H9 (cell line): ENCODE measurements at regions not wholly inside any gene's neighbourhood (a gene's known extent, or its start where the extent isn't known, plus 50 kb on each side); places are given as distances from the start of the nearest gene placed in this dataset.

Experiments
- DNase-seq: peaks from one replicate; pipeline ENCODE4 v3.0.0-alpha.2; 2017
- H2AFZ ChIP-seq: one replicate; pipeline ENCODE4 v1.6.1; 2013; ENCODE audit warnings: mild to moderate bottlenecking, low read length, control low read depth, moderate library complexity
- H2AK5ac ChIP-seq: 2 replicates; pipeline ENCODE4 v1.6.1; 2013; ENCODE audit warnings: low read length, control low read depth, mixed read lengths; ENCODE audit not compliant: insufficient read length
- H2BK120ac ChIP-seq: one replicate; pipeline ENCODE4 v1.6.1; 2013; ENCODE audit warnings: low read depth, mild to moderate bottlenecking, low read length, control low read depth, inconsistent platforms; ENCODE audit not compliant: poor library complexity, severe bottlenecking
- H2BK12ac ChIP-seq: 2 replicates; pipeline ENCODE4 v1.6.1; 2013; ENCODE audit warnings: low read length, control low read depth, mixed read lengths, low read depth; ENCODE audit not compliant: insufficient read length
- H2BK15ac ChIP-seq: 2 replicates; pipeline ENCODE4 v1.6.1; 2013; ENCODE audit warnings: low read depth, low read length, control low read depth
- H2BK20ac ChIP-seq: one replicate; pipeline ENCODE4 v1.6.1; 2013; ENCODE audit warnings: low read depth, mild to moderate bottlenecking, low read length, control low read depth, inconsistent platforms; ENCODE audit not compliant: poor library complexity, severe bottlenecking
- H2BK5ac ChIP-seq: 2 replicates; pipeline ENCODE4 v1.6.1; 2013; ENCODE audit warnings: low read length, control low read depth, mixed read lengths; ENCODE audit not compliant: insufficient read length
- H3K14ac ChIP-seq: 2 replicates; pipeline ENCODE4 v1.6.1; 2013; ENCODE audit warnings: low read length, control low read depth; ENCODE audit not compliant: insufficient read depth
- H3K18ac ChIP-seq: 2 replicates; pipeline ENCODE4 v1.6.1; 2013; ENCODE audit warnings: low read depth, mild to moderate bottlenecking, mixed read lengths, low read length, control low read depth; ENCODE audit not compliant: insufficient read length
- H3K23ac ChIP-seq: 2 replicates; pipeline ENCODE4 v1.6.1; 2013; ENCODE audit warnings: low read length, control low read depth, mixed read lengths, low read depth; ENCODE audit not compliant: insufficient read length
- H3K23me2 ChIP-seq: 2 replicates; pipeline ENCODE4 v1.6.1; 2013; ENCODE audit warnings: low read depth, mild to moderate bottlenecking, mixed read lengths, low read length, control low read depth; ENCODE audit not compliant: insufficient read length, poor library complexity, severe bottlenecking
- H3K27ac ChIP-seq: 2 replicates; pipeline ENCODE4 v1.5.1; 2013; ENCODE audit warnings: low read length, control low read depth, mixed read lengths, low read depth; ENCODE audit not compliant: insufficient read length
- H3K27me3 ChIP-seq: 2 replicates; pipeline ENCODE4 v1.6.1; 2013; ENCODE audit warnings: low read length, control low read depth, inconsistent platforms; ENCODE audit not compliant: insufficient read depth
- H3K4ac ChIP-seq: 2 replicates; pipeline ENCODE4 v1.6.1; 2013; ENCODE audit warnings: low read depth, mild to moderate bottlenecking, control low read depth, inconsistent platforms, low read length, moderate library complexity
- H3K4me1 ChIP-seq: 2 replicates; pipeline ENCODE4 v1.6.1; 2013; ENCODE audit warnings: low read length, control low read depth, inconsistent platforms; ENCODE audit not compliant: insufficient read depth
- H3K4me2 ChIP-seq: 2 replicates; pipeline ENCODE4 v1.6.1; 2013; ENCODE audit warnings: low read length, control low read depth, mixed read lengths; ENCODE audit not compliant: insufficient read length, insufficient read depth
- H3K56ac ChIP-seq: 2 replicates; pipeline ENCODE4 v1.6.1; 2013; ENCODE audit warnings: low read depth, mild to moderate bottlenecking, mixed read lengths, low read length, control low read depth; ENCODE audit not compliant: insufficient read length
- H3K79me1 ChIP-seq: 2 replicates; pipeline ENCODE4 v1.6.1; 2013; ENCODE audit warnings: low read depth, mild to moderate bottlenecking, moderate library complexity, low read length, control low read depth, inconsistent platforms; ENCODE audit not compliant: insufficient read depth, poor library complexity, severe bottlenecking
- H3K79me2 ChIP-seq: 2 replicates; pipeline ENCODE4 v1.6.1; 2013; ENCODE audit warnings: low read length, control low read depth, inconsistent platforms; ENCODE audit not compliant: insufficient read depth
- H3K9ac ChIP-seq: 2 replicates; pipeline ENCODE4 v1.6.1; 2013; ENCODE audit warnings: low read length, control low read depth, mixed read lengths; ENCODE audit not compliant: insufficient read length; ENCODE audit errors: extremely low read depth
- H3K9me3 ChIP-seq: one replicate; pipeline ENCODE4 v1.6.1; 2013; ENCODE audit warnings: low read depth, low read length, inconsistent platforms; ENCODE audit not compliant: control insufficient read depth
- H3T11ph ChIP-seq: one replicate; pipeline ENCODE4 v1.6.1; 2013; ENCODE audit warnings: mild to moderate bottlenecking, low read length, control low read depth, inconsistent platforms
- H4K20me1 ChIP-seq: one replicate; pipeline ENCODE4 v1.6.1; 2013; ENCODE audit not compliant: control insufficient read depth, insufficient read length, insufficient read depth
- H4K5ac ChIP-seq: 2 replicates; pipeline ENCODE4 v1.6.1; 2013; ENCODE audit warnings: low read depth, mild to moderate bottlenecking, mixed read lengths, low read length, control low read depth; ENCODE audit not compliant: insufficient read length
- H4K8ac ChIP-seq: replicated peaks from 2 replicates; pipeline ENCODE4 v1.6.1; 2013; ENCODE audit warnings: low read length, control low read depth, mixed read lengths, low read depth; ENCODE audit not compliant: insufficient read length
- H4K91ac ChIP-seq: 2 replicates; pipeline ENCODE4 v1.6.1; 2013; ENCODE audit warnings: low read depth, mild to moderate bottlenecking, moderate library complexity, mixed read lengths, low read length, control low read depth; ENCODE audit not compliant: insufficient read length
- H3K27ac Mint-ChIP-seq, 3 experiments: 2 replicates in 2 of 3; 3 replicates in 1 of 3; pipeline ENCODE4 v1.8.0; 2020 to 2021; ENCODE audit warnings: mixed read lengths in 3 of 3, mild to moderate bottlenecking in 1 of 3, moderate library complexity in 1 of 3
- H3K27me3 Mint-ChIP-seq: 2 replicates; pipeline ENCODE4 v1.8.0; 2021; ENCODE audit warnings: low read depth, mild to moderate bottlenecking, moderate library complexity, mixed read lengths
- H3K36me3 Mint-ChIP-seq, 3 experiments: 2 replicates in 2 of 3; 3 replicates in 1 of 3; pipeline ENCODE4 v1.8.0; 2020 to 2021; ENCODE audit warnings: low read depth in 3 of 3, mixed read lengths in 3 of 3; ENCODE audit not compliant: insufficient read depth in 1 of 3
- H3K4me1 Mint-ChIP-seq, 2 experiments: 2 replicates each; pipeline ENCODE4 v1.8.0; 2020; ENCODE audit warnings: mixed read lengths in 2 of 2
- H3K4me3 Mint-ChIP-seq, 2 experiments: 2 replicates in 1 of 2; 3 replicates in 1 of 2; pipeline ENCODE4 v1.8.0; 2020 to 2021; ENCODE audit warnings: mild to moderate bottlenecking in 2 of 2, mixed read lengths in 2 of 2, moderate library complexity in 1 of 2
- H3K9me3 Mint-ChIP-seq, 2 experiments: 2 replicates in 1 of 2; 3 replicates in 1 of 2; pipeline ENCODE4 v1.8.0; 2020; ENCODE audit warnings: mild to moderate bottlenecking in 2 of 2, mixed read lengths in 2 of 2, moderate library complexity in 1 of 2
- CTCF ChIP-seq: fragments of 200-600 bp; sonication (generic); conservative IDR thresholded peaks from 3 replicates; pipeline ENCODE4 v1.8.0; 2021; ENCODE audit warnings: antibody characterized with exemption, mild to moderate bottlenecking
- WGBS: extraction: QIAGEN DNeasy Blood & Tissue Kit; methylation state at CpG from one replicate; pipeline ENCODE4 v1.1.7; 2013; ENCODE audit warnings: missing lambda C conversion rate, low lambda C conversion rate, mixed read lengths; ENCODE audit not compliant: insufficient read length; ENCODE audit errors: extremely low coverage; 5-methylcytosine and 5-hydroxymethylcytosine counted together

- Histone ChIP-seq H3K79me2 (no peaks in the 10 kb centered on the region), H3K23me2 (no peaks in the 10 kb centered on the region), H3K14ac (no peak overlapping the region), H3K4me1 (no peaks in the 10 kb centered on the region), H3K79me1 (no peaks in the 10 kb centered on the region), H2BK120ac (no peak overlapping the region), H3K23ac (no peak overlapping the region), H3K4me2 (no peak overlapping the region), H4K20me1 (no peaks in the 10 kb centered on the region), H3K56ac (no peak overlapping the region), H2BK15ac (no peak overlapping the region), H3T11ph (no peak overlapping the region), H4K8ac (no peak overlapping the region), H2BK20ac (no peak overlapping the region), H2BK5ac (no peak overlapping the region), H2BK12ac (no peak overlapping the region), H3K9ac (no peak overlapping the region), H3K4ac (no peak overlapping the region), H3K27me3 (no peaks in the 10 kb centered on the region), H2AFZ (no peak overlapping the region), H3K27ac (no peak overlapping the region), H3K9me3 (no peaks in the 10 kb centered on the region), H3K18ac (no peak overlapping the region), H2AK5ac (no peak overlapping the region), H4K5ac (no peak overlapping the region), H4K91ac (no peak overlapping the region)
- peaks cover 6 to 29% (median 8%) of the 10 kb centered on the region in 3 experiments; a peak in 6 of 7 replicates for H3K36me3 Mint-ChIP-seq
- H3K4me3 Mint-ChIP-seq = no peak overlapping the region
- H3K27ac Mint-ChIP-seq = no peak overlapping the region
- no peaks in the 10 kb centered on the region for H3K27me3 Mint-ChIP-seq
- TF ChIP-seq CTCF = no peak
- H3K9me3 Mint-ChIP-seq = peaks cover 13 to 19% of the 10 kb centered on the region in 2 experiments; a peak in 4 of 5 replicates
- peaks cover 4 to 16% of the 10 kb centered on the region in 2 experiments; a peak in 2 of 4 replicates for H3K4me1 Mint-ChIP-seq
- WGBS = no CpG with 5 or more reads among the region's 23 CpGs
- DNase-seq = no peak
These were observed 328.7 kb upstream of the LRRC4C start for GRCh38 chr11:41788177-41788576.
